GM12864 (cell line): ENCODE measurements at regions not wholly inside any gene's neighbourhood (a gene's known extent, or its start where the extent isn't known, plus 50 kb on each side); places are given as distances from the start of the nearest gene placed in this dataset.

ENCODE experiments used
- DNase-seq: peaks from one replicate; pipeline ENCODE4 v3.0.0-alpha.2; 2011; ENCODE audit warnings: low read depth
- H3K4me3 ChIP-seq: 2 replicates; pipeline ENCODE4 v1.5.1; 2011; ENCODE audit warnings: mild to moderate bottlenecking, low read depth, low read length, control low read depth
- TF ChIP-seq, protein P1 (sequence below): IDR thresholded peaks from 2 replicates; pipeline ENCODE4 v1.5.1; 2011; ENCODE audit warnings: low read depth, mild to moderate bottlenecking, moderate library complexity, low read length, control low read depth, inconsistent platforms; ENCODE audit errors: missing control alignments

DNA sequence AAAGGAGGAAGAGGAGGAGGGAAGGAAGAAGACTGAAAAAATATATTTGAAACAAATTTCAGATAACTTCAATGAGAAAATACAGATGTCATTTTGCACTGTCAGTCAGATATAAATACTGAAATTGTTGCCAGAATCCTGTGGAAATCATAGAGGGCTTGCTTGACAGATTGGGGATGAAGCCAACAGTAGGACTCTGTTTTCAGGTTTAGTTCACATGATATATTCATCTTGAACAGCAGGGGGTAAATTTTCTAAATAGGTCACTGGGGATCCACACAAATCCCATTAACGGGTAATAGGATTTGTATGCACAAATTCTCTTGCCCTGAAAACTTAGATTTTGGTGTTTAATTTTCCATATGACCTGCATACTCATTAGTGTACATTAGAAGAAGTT, 103.3 kb upstream of the PCDH18 start:
- no peak for DNase-seq
- H3K4me3 ChIP-seq: no peak overlapping the region
- TF ChIP-seq, protein P1, sequence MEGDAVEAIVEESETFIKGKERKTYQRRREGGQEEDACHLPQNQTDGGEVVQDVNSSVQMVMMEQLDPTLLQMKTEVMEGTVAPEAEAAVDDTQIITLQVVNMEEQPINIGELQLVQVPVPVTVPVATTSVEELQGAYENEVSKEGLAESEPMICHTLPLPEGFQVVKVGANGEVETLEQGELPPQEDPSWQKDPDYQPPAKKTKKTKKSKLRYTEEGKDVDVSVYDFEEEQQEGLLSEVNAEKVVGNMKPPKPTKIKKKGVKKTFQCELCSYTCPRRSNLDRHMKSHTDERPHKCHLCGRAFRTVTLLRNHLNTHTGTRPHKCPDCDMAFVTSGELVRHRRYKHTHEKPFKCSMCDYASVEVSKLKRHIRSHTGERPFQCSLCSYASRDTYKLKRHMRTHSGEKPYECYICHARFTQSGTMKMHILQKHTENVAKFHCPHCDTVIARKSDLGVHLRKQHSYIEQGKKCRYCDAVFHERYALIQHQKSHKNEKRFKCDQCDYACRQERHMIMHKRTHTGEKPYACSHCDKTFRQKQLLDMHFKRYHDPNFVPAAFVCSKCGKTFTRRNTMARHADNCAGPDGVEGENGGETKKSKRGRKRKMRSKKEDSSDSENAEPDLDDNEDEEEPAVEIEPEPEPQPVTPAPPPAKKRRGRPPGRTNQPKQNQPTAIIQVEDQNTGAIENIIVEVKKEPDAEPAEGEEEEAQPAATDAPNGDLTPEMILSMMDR: no peak

DNA sequence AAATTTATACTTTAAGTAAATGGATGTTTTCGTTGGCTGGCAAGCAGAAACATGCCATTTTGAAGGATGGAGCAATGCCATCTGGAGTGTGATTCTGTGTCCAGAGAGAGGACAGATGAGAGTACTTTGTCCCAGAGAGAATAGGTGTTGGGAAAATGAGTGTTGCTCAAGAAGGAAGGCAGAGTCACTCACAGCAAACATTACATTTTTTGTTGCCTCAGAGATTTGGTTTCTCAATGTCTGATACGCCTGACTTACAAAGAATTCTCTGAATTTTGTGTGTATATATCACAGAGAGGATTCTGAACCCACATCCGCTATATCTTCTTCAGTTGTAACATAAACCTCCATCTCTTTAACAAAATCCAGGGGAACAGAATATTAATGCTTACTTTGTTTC, 102.8 kb upstream of the PCDH18 start:
- DNase-seq: no peak
- no peak overlapping the region for H3K4me3 ChIP-seq
- TF ChIP-seq, protein P1: no peak

DNA sequence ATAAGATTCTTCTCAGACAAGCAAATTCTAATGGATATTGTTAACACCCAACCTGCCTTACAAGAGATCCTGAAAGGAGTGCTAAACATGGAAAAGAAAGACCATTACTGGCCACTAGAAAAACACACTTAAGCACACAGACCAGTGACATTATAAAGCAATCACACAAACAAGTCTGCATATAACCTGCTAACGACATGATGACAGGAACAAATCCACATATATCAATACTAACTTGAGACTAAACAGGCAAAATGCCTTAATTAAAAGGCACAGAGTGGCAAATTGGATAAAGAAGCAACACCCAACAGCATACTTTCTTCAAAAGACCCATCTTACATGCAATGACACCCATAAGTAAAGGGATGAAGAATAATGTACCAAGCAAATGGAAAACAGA, 100.5 kb upstream of the PCDH18 start:
- no peak overlapping the region for H3K4me3 ChIP-seq
- TF ChIP-seq, protein P1: no peak
- DNase-seq: no peak

DNA sequence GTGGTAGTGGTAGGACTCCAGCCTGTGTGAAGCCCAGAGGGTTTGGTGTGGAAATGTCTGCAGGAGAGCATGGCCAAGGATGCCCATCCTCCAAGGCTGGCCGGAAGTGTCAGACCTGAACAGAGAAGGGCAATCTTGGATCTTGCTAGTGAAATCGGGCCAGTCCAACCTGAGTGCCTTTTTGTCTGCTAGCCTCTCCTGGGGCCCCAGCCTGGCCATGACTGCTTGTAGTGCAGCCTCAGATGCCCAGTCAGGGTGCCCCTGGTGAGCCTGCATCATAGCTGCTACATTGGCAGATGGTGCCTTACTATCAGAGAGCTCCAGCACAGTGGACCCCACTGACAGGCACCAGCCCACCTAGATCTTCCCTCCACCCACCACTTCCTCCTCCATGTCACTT, 99.3 kb upstream of the PCDH18 start:
- no peak for DNase-seq
- no peak overlapping the region for H3K4me3 ChIP-seq
- TF ChIP-seq, protein P1: no peak

DNA sequence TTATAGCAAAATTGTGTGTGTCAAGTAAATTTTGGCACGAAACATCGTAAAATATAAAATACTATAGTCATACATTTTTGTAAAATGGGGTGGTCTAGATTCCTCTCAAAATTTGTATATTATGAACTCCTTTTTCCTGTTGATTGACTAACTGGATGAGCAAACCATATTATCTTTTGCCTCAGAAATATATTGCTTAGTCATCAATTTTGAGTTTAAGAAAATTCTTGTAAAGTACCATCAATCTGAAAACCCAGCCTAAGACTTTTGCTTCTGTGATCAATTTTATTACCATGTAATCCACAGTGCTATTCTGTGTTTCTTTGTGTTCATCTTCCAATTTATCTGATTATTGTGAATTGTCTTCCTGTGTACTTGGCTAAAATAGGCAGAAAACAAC, 98.0 kb upstream of the PCDH18 start:
- H3K4me3 ChIP-seq: no peak overlapping the region
- TF ChIP-seq, protein P1: no peak
- no peak for DNase-seq

DNA sequence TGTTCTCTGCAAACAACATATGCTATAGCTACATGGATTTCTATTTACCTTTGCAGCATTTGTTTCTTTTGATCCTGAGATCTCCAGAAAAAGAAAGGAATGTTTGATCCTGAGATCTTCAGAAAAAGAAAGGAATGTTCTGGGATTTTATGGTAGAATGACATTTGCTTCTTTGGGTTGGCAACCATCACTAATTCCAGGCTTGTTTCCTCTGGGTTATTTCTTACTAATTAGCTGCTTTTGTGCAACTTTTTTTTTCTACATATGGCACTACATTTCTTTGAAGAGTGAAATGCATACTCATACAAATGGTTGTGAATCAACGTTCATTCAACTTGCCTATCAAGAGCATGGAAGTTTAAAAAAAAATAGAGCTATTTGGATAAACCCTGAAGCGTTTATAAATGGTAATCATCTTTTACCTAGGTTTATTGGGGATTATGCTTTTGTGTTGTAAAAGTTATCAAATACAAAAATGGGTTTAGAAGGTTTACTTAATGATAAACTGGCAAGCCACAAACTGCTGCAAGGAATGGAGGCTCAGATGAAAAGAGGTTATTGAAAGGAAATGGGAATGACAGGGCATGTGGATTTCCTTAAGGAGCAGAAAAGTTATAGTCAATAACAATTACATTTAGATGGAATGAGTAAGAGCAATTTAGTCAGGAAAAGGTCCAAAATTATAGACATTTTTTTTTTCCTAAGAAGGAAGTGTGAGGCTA, 95.6 kb upstream of the PCDH18 start:
- TF ChIP-seq, protein P1: no peak
- no peak overlapping the region for H3K4me3 ChIP-seq
- no peak for DNase-seq

DNA sequence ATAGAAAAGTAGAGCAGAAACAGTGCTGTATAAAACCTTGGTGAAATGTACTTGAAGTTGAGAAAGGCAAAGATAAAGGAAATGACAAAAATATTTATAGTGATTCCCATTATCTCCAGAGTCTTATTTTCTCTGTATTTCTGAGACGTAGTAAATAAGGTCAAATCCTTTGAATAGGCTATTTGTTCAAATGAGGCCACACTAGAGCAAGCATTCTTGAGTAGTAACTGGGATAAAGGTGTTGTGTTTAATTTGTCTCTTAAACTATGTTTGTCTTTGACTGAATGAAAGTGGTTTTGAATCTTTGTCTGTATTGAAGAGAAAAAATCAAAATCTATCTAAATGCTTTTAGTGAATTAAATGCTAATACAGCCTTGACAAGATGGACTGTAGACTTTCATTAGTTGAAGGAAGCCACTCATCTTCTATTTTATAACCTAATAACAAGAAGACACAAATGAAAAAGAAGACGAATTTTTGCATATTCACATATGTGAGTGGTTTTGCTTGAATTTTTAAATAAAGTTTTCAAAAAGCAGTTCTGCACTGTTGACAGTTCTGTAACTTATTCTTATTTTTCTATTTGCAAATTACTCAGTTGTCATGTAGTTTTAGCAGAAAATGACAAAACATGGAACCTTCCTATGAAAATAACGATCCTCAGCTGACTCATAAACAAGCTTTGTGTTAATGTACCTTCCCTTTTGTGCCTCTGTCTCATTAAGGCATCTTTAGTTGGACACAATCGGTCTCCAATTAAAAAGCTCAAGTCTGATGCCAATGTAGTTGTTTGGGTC, 94.8 kb upstream of the PCDH18 start:
- no peak overlapping the region for H3K4me3 ChIP-seq
- no peak for DNase-seq
- TF ChIP-seq, protein P1: no peak
